ENCODE measurements at regions not wholly inside any gene's neighbourhood (a gene's known extent, or its start where the extent isn't known, plus 50 kb on each side); places are given as distances from the start of the nearest gene placed in this dataset.
"Not testable (repeated sequence)": the region's sequence is repeated elsewhere in the genome, so short reads cannot be mapped to it uniquely, and the experiment has no call there.

GRCh38 chr4:45283352-45283751 is 557.0 kb upstream of the GNPDA2 start:
- Histone ChIP-seq H3K4me3 (no peak overlapping the region), H3K36me3 (no peaks in the 10 kb centered on the region), H3K4me1 (no peaks in the 10 kb centered on the region), H3K9me3 (no peaks in the 10 kb centered on the region), H3K27ac (no peak overlapping the region), H3K27me3 (no peaks in the 10 kb centered on the region)
- intact Hi-C loops (cut with DNase I) = no loop called here
- no peak for TF ChIP-seq CTCF (IDR thresholded peaks at IDR 0.05)
- ATAC-seq (peak; percentile 24), DNase-seq (peak; percentile 57)

GRCh38 chr4:45280121-45280520 is 553.8 kb upstream of the GNPDA2 start:
- Histone ChIP-seq H3K4me1 (no peaks in the 10 kb centered on the region), H3K27me3 (no peaks in the 10 kb centered on the region), H3K9me3 (no peaks in the 10 kb centered on the region), H3K4me3 (no peak overlapping the region), H3K27ac (no peak overlapping the region), H3K36me3 (no peaks in the 10 kb centered on the region)
- DNase-seq (no peak), ATAC-seq (no peak)
- intact Hi-C loops (cut with DNase I) = no loop called here
- TF ChIP-seq CTCF (IDR thresholded peaks at IDR 0.05) = no peak

- no peaks in the 10 kb centered on the region for H3K9me3 ChIP-seq
- no peak for TF ChIP-seq CTCF (IDR thresholded peaks at IDR 0.05)
- DNase-seq (no peak), ATAC-seq (no peak)
- intact Hi-C loops (cut with DNase I) = no loop called here
- no peaks in the 10 kb centered on the region for H3K27me3 ChIP-seq
- H3K4me1 ChIP-seq = no peaks in the 10 kb centered on the region
- no peaks in the 10 kb centered on the region for H3K36me3 ChIP-seq
- H3K27ac ChIP-seq = no peak overlapping the region
- no peak overlapping the region for H3K4me3 ChIP-seq
Observed at GRCh38 chr4:45275862-45276261, 549.5 kb upstream of the GNPDA2 start.

GRCh38 chr4:45248106-45248505 is 521.8 kb upstream of the GNPDA2 start:
- DNase-seq; intact Hi-C loops (cut with DNase I): not testable (repeated sequence)

GRCh38 chr4:45241976-45242375 is 515.6 kb upstream of the GNPDA2 start:
- no peak overlapping the region for H3K27ac ChIP-seq
- no peaks in the 10 kb centered on the region for H3K27me3 ChIP-seq
- H3K9me3 ChIP-seq = no peaks in the 10 kb centered on the region
- H3K4me3 ChIP-seq = no peak overlapping the region
- no peak for ATAC-seq
- H3K36me3 ChIP-seq = no peaks in the 10 kb centered on the region
- intact Hi-C loops (cut with DNase I) = no loop called here
- no peak for TF ChIP-seq CTCF (IDR thresholded peaks at IDR 0.05)
- DNase-seq = no peak
- no peaks in the 10 kb centered on the region for H3K4me1 ChIP-seq

More at GRCh38 chr4:45248106-45248505, 521.8 kb upstream of the GNPDA2 start:
- H3K27ac ChIP-seq, H3K4me3 ChIP-seq, H3K9me3 ChIP-seq, ATAC-seq, H3K4me1 ChIP-seq, H3K27me3 ChIP-seq, H3K36me3 ChIP-seq: not testable (repeated sequence)

GRCh38 chr4:45229206-45229605 is 502.9 kb upstream of the GNPDA2 start:
- Histone ChIP-seq H3K27ac (no peak overlapping the region), H3K9me3 (no peaks in the 10 kb centered on the region), H3K4me3 (no peak overlapping the region), H3K4me1 (no peaks in the 10 kb centered on the region), H3K27me3 (no peaks in the 10 kb centered on the region), H3K36me3 (no peaks in the 10 kb centered on the region)
- ATAC-seq = no peak
- DNase-seq = no peak
- intact Hi-C loops (cut with DNase I) = no loop called here
- TF ChIP-seq CTCF (IDR thresholded peaks at IDR 0.05) = no peak

Data from upper lobe of right lung (tissue), 1 donor.